ENCODE measurements at regions not wholly inside any gene's neighbourhood (a gene's known extent, or its start where the extent isn't known, plus 50 kb on each side); places are given as distances from the start of the nearest gene placed in this dataset.

DNA sequence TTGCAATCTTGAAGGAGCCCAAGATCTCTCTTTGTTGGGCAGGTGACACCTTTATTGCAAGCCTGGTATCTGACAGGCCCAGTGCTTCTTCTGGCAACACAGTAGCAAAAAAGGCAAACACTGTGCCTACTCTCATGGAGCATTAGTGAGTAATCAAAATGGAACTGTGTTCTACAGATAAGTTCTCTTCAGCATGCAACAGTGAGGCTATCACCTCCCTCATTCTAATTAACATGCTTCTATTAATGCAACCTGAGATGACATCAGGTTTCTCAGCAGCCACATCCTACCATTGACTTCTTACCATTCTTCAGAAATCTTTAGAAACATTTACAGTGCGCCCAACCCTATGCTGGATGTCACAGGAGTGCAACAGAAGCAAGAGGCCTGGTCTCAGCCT, 77.9 kb upstream of the KCNMA1 start:
- Histone ChIP-seq H3K27me3 (ENCODE audit: control insufficient read depth, insufficient read depth, low read length) (peaks cover 7% of the 10 kb centered on the region), H3K9me3 (ENCODE audit: control insufficient read depth, insufficient read depth, low read length) (peaks cover 3% of the 10 kb centered on the region; the same call in 1 of the 2 replicates), H3K4me3 (ENCODE audit: low read depth, low read length) (no peak overlapping the region), H3K27ac (ENCODE audit: low read depth, low read length) (no peak overlapping the region)
- ChIA-PET POLR2A (no interaction called here), CTCF (interaction anchor here (0.5 to 2.9 kb wide), 3 partner anchors 29 to 323 kb away, joined by 5 to 12 read pairs (median 11); no protein-coding TSS in a partner anchor)
- no peak for DNase-seq (ENCODE audit: low read depth, low spot score)
- TF ChIP-seq, protein P1, sequence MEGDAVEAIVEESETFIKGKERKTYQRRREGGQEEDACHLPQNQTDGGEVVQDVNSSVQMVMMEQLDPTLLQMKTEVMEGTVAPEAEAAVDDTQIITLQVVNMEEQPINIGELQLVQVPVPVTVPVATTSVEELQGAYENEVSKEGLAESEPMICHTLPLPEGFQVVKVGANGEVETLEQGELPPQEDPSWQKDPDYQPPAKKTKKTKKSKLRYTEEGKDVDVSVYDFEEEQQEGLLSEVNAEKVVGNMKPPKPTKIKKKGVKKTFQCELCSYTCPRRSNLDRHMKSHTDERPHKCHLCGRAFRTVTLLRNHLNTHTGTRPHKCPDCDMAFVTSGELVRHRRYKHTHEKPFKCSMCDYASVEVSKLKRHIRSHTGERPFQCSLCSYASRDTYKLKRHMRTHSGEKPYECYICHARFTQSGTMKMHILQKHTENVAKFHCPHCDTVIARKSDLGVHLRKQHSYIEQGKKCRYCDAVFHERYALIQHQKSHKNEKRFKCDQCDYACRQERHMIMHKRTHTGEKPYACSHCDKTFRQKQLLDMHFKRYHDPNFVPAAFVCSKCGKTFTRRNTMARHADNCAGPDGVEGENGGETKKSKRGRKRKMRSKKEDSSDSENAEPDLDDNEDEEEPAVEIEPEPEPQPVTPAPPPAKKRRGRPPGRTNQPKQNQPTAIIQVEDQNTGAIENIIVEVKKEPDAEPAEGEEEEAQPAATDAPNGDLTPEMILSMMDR (IDR thresholded peaks at IDR 0.05; ENCODE audit: low read depth, low read length): no peak

DNA sequence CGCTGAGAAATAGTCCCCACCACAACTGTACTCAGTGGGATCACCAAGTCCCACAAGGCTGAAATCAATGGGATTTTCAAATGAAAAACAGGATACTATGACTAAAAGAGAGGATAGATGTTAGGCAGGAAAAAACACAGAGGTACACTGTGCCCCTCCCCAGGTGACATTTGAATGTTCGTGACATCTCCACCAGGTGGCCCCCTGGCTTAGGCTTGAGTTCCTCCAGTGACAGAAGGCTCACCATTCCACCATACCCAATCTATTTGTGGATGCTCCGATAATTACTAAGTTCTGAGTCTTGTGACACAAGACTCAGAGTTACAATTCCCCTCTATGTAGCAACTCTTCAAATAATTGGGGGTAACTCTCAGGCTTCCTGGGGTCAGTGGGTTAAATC, 77.5 kb upstream of the KCNMA1 start:
- peaks cover 3% of the 10 kb centered on the region; the same call in 1 of the 2 replicates for H3K9me3 ChIP-seq (ENCODE audit: control insufficient read depth, insufficient read depth, low read length)
- TF ChIP-seq, protein P1 (IDR thresholded peaks at IDR 0.05; ENCODE audit: low read depth, low read length): no peak
- H3K27me3 ChIP-seq (ENCODE audit: control insufficient read depth, insufficient read depth, low read length): peaks cover 7% of the 10 kb centered on the region
- no peak overlapping the region for H3K27ac ChIP-seq (ENCODE audit: low read depth, low read length)
- ChIA-PET CTCF (interaction anchor here (1.0 to 5.4 kb wide), 4 partner anchors 42 to 550 kb away, joined by 3 to 95 read pairs (median 38); no protein-coding TSS in a partner anchor), POLR2A (no interaction called here)
- DNase-seq (ENCODE audit: low read depth, low spot score): no peak
- no peak overlapping the region for H3K4me3 ChIP-seq (ENCODE audit: low read depth, low read length)

DNA sequence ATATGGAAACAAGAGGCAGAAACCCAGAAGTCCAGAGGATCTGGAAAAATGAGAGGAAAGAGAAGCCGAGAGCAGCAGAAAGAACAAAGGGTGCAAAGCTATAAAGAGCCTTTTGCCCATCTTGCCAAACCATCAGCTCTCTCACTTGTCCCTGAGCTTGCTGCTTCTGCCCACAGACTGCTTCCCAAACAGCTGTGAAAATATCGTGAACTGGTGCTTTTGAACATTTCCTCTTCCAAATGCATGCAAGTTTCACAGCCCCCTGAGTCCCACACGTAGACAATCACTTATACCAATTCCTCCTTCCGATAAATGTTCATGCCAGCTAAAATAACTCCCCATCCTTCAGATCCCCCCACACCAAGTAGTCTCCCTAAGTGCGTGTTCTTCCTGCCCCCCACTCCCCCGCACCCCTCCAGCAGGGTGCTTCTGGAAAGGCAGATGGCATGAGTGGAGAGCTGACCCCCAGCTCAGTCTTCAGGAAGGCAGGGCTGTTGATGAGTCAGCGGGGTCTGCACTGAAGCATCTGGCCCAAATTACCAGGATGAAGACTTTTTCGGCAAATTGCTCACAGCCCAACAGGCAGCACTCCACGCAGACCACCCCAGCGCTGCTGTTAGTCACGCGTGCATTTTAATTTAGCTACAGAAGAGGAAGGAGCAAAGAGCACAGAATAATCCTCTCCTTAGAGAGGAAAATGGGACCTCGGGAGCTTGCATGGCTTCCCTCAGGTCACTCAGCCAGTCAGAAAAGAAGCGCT, 76.1 kb upstream of the KCNMA1 start:
- TF ChIP-seq, protein P1 (IDR thresholded peaks at IDR 0.05; ENCODE audit: low read depth, low read length): no peak
- no peak overlapping the region for H3K27ac ChIP-seq (ENCODE audit: low read depth, low read length)
- no peak for DNase-seq (ENCODE audit: low read depth, low spot score)
- peaks cover 3% of the 10 kb centered on the region; the same call in 1 of the 2 replicates for H3K9me3 ChIP-seq (ENCODE audit: control insufficient read depth, insufficient read depth, low read length)
- no peak overlapping the region for H3K4me3 ChIP-seq (ENCODE audit: low read depth, low read length)
- CTCF ChIA-PET: interaction anchor here (1.1 to 5.4 kb wide), 4 partner anchors 43 to 549 kb away, joined by 4 to 95 read pairs (median 38); no protein-coding TSS in a partner anchor
- POLR2A ChIA-PET: interaction anchor here (0.6 kb wide), 1 partner anchor 113 kb away, joined by 3 read pairs; no protein-coding TSS in a partner anchor
- peaks cover 7% of the 10 kb centered on the region for H3K27me3 ChIP-seq (ENCODE audit: control insufficient read depth, insufficient read depth, low read length)

DNA sequence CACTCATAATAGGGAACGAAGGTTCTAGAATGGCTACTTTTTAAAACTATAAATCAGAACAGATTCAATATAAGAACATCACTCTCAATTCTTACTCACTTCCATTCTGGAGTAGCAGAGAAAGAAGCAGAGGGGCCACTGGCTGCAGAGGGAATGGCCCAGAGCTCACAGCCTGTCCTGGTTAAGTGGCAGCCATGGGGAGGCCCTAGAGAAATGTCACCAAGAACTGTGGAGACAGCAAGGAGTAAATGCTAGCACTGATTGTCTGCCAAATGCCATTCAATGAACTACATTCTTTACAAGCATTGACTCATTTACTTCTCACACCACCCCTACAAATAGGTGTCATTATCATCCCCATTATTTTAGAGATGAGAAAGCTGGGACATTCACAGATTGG, 74.6 kb upstream of the KCNMA1 start:
- no peak for DNase-seq (ENCODE audit: low read depth, low spot score)
- TF ChIP-seq, protein P1 (IDR thresholded peaks at IDR 0.05; ENCODE audit: low read depth, low read length): no peak
- CTCF ChIA-PET: interaction anchor here (0.7 to 5.4 kb wide), 35 partner anchors 7 to 554 kb away, joined by 3 to 95 read pairs (median 6); no protein-coding TSS in a partner anchor
- H3K4me3 ChIP-seq (ENCODE audit: low read depth, low read length): no peak overlapping the region
- POLR2A ChIA-PET: interaction anchor here (1.3 kb wide), 1 partner anchor 325 kb away, joined by 3 read pairs; no protein-coding TSS in a partner anchor
- no peak overlapping the region for H3K27ac ChIP-seq (ENCODE audit: low read depth, low read length)
- peaks cover 7% of the 10 kb centered on the region for H3K27me3 ChIP-seq (ENCODE audit: control insufficient read depth, insufficient read depth, low read length)
- peaks cover 2% of the 10 kb centered on the region; the same call in 1 of the 2 replicates for H3K9me3 ChIP-seq (ENCODE audit: control insufficient read depth, insufficient read depth, low read length)

DNA sequence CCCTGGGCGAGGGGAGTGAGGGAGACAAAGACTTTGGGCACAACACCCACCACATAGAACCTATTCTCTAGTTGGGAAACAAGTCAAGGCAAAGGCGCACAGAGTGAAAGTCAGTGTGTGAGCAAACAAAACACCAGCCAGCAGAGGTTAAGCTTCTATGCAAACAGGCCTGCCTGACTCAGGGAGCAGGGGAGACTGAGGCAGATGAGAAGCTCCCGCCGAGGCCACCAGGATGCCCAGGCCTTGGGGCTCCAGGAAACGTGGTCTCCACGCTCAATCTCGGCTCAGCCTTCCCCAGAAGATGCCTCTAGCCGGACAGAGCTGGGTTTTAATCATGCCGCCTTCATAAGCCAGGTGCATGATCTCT, 74.1 kb upstream of the KCNMA1 start:
- ChIA-PET POLR2A (interaction anchor here (1.3 to 1.5 kb wide), 2 partner anchors 283 to 325 kb away, joined by 3 read pairs; no protein-coding TSS in a partner anchor), CTCF (interaction anchor here (0.6 to 5.4 kb wide), 55 partner anchors 8 to 682 kb away, joined by 3 to 95 read pairs (median 5); no protein-coding TSS in a partner anchor)
- Histone ChIP-seq H3K9me3 (ENCODE audit: control insufficient read depth, insufficient read depth, low read length) (no peaks in the 10 kb centered on the region), H3K27ac (ENCODE audit: low read depth, low read length) (no peak overlapping the region), H3K27me3 (ENCODE audit: control insufficient read depth, insufficient read depth, low read length) (peaks cover 7% of the 10 kb centered on the region), H3K4me3 (ENCODE audit: low read depth, low read length) (no peak overlapping the region)
- DNase-seq (ENCODE audit: low read depth, low spot score): no peak
- TF ChIP-seq, protein P1 (IDR thresholded peaks at IDR 0.05; ENCODE audit: low read depth, low read length): no peak

All from AG04450 (cell line).